ENCODE measurements at regions not wholly inside any gene's neighbourhood (a gene's known extent, or its start where the extent isn't known, plus 50 kb on each side); places are given as distances from the start of the nearest gene placed in this dataset.

DNA sequence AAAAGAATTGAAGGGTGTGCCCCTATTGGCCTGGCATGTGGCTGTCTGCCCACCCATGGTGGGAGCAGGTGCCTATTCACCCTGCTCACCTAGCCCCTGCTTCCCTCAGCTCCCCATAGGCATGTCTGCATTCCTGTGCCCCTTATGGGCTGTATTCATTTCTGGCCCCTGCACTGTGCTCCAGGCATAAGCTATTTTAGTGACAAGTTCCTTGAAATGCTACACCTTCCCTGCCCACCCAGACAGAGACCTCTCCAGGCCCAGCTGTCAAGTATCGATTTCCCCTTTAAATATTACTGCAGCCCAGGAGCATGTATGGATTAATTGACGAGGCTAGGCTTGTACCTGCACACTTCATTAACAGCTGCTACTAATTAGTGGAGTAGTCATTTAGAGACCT is 235.4 kb downstream of the RPS24 start:
- Mint-ChIP-seq H3K4me1 (no peaks in the 10 kb centered on the region), H3K27me3 (peaks cover 0 to 4% (median 0%) of the 10 kb centered on the region in 5 donors), H3K4me3 (no peak overlapping the region), H3K27ac (no peak overlapping the region), H3K9me3 (peaks cover 0 to 4% (median 0%) of the 10 kb centered on the region in 11 donors), H3K36me3 (no peaks in the 10 kb centered on the region)
- intact Hi-C loops (cut with micrococcal nuclease), result no loop called here
- ATAC-seq (no peak), DNase-seq (no peak)
- Histone ChIP-seq H3K4me3 (ENCODE audit: low read length) (no peak overlapping the region), H3K9me3 (ENCODE audit: control insufficient read depth in 2 of 3, low read length in 3 of 3) (no peaks in the 10 kb centered on the region), H3K27ac (ENCODE audit: low read depth, low read length) (no peak overlapping the region), H3K4me1 (ENCODE audit: control insufficient read depth in 2 of 2, insufficient read depth in 2 of 2, low read length in 2 of 2) (no peaks in the 10 kb centered on the region), H3K36me3 (ENCODE audit: control insufficient read depth in 2 of 3, insufficient read depth in 3 of 3, low read length in 3 of 3) (no peaks in the 10 kb centered on the region), H3K27me3 (ENCODE audit: control insufficient read depth in 2 of 2, insufficient read depth in 2 of 2, low read length in 2 of 2) (no peaks in the 10 kb centered on the region)
- POLR2A ChIA-PET, result no interaction called here
- CTCF ChIA-PET, result no interaction called here

DNA sequence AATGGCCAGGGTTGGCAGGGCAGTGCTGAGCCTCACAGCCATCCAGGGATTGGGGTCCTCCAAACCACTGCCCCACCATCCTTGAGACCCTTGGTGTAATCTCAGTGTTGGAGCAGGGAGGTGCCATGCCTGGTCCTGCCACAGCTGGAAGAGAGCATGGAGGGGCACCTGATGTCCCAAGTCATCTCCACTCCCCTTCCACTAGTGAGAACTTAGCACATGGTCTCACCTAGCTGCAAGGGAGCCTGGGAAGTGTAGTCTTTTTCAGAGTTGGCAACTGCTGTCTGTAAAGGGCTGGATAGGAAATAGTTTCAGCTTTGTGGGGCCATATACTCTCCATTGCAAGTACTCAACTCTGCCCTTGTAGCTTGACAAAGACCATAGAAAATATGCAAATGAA is 238.7 kb downstream of the RPS24 start:
- DNase-seq (no peak), ATAC-seq (no peak)
- H3K27ac ChIP-seq (ENCODE audit: low read depth, low read length), result no peak overlapping the region
- Mint-ChIP-seq H3K4me3 (no peak overlapping the region), H3K27me3 (peaks cover 0 to 8% (median 0%) of the 10 kb centered on the region in 5 donors), H3K4me1 (peaks cover 0 to 5% (median 0%) of the 10 kb centered on the region in 7 donors), H3K36me3 (no peaks in the 10 kb centered on the region), H3K9me3 (peaks cover 0 to 4% (median 0%) of the 10 kb centered on the region in 11 donors), H3K27ac (no peak overlapping the region)
- no peaks in the 10 kb centered on the region for H3K9me3 ChIP-seq (ENCODE audit: control insufficient read depth in 2 of 3, low read length in 3 of 3)
- no peaks in the 10 kb centered on the region for H3K4me1 ChIP-seq (ENCODE audit: control insufficient read depth in 2 of 2, insufficient read depth in 2 of 2, low read length in 2 of 2)
- ChIA-PET POLR2A (no interaction called here), CTCF (no interaction called here)
- H3K36me3 ChIP-seq (ENCODE audit: control insufficient read depth in 2 of 3, insufficient read depth in 3 of 3, low read length in 3 of 3), result no peaks in the 10 kb centered on the region
- intact Hi-C loops (cut with micrococcal nuclease), result no loop called here
- no peaks in the 10 kb centered on the region for H3K27me3 ChIP-seq (ENCODE audit: control insufficient read depth in 2 of 2, insufficient read depth in 2 of 2, low read length in 2 of 2)
- H3K4me3 ChIP-seq (ENCODE audit: low read length), result no peak overlapping the region

GRCh38 chr10:78274491-78274890 is 240.8 kb downstream of the RPS24 start:
- Histone ChIP-seq H3K27ac (ENCODE audit: low read depth, low read length) (no peak overlapping the region), H3K9me3 (ENCODE audit: control insufficient read depth in 2 of 3, low read length in 3 of 3) (no peaks in the 10 kb centered on the region), H3K4me3 (ENCODE audit: low read length) (no peak overlapping the region), H3K27me3 (ENCODE audit: control insufficient read depth in 2 of 2, insufficient read depth in 2 of 2, low read length in 2 of 2) (no peaks in the 10 kb centered on the region), H3K4me1 (ENCODE audit: control insufficient read depth in 2 of 2, insufficient read depth in 2 of 2, low read length in 2 of 2) (no peaks in the 10 kb centered on the region), H3K36me3 (ENCODE audit: control insufficient read depth in 2 of 3, insufficient read depth in 3 of 3, low read length in 3 of 3) (no peaks in the 10 kb centered on the region)
- H3K4me3 Mint-ChIP-seq, result no peak overlapping the region
- no peaks in the 10 kb centered on the region for H3K36me3 Mint-ChIP-seq
- no peaks in the 10 kb centered on the region for H3K9me3 Mint-ChIP-seq
- no peak overlapping the region for H3K27ac Mint-ChIP-seq
- intact Hi-C loops (cut with micrococcal nuclease), result no loop called here
- ATAC-seq (no peak), DNase-seq (no peak)
- H3K27me3 Mint-ChIP-seq, result peaks cover 0 to 11% (median 0%) of the 10 kb centered on the region in 5 donors
- peaks cover 0 to 7% (median 0%) of the 10 kb centered on the region in 7 donors for H3K4me1 Mint-ChIP-seq
- POLR2A ChIA-PET, result no interaction called here
- CTCF ChIA-PET, result no interaction called here

DNA sequence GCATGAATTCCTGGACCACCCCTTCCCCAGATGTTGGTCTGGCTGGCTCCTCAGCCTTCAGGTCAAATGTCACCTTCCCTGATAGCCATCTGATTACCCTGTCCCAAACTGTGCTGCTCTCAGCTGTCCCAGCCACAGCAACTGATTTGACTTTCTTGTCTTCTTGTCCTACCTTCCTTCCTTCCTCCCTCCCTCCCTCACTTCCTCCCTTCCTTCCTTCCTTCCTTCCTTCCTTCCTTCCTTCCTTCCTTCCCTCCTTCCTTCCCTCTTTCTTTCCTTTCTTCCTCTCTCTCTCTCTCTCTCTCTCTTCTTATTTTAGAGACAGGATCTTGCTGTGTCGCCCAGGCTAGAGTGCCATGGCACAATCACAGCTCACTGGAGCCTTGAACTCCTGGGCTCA is 242.5 kb downstream of the RPS24 start:
- no peak overlapping the region for H3K4me3 ChIP-seq (ENCODE audit: low read length)
- no peaks in the 10 kb centered on the region for H3K9me3 ChIP-seq (ENCODE audit: control insufficient read depth in 2 of 3, low read length in 3 of 3)
- peaks cover 0 to 11% (median 0%) of the 10 kb centered on the region in 5 donors for H3K27me3 Mint-ChIP-seq
- DNase-seq (no peak), ATAC-seq (no peak)
- H3K36me3 Mint-ChIP-seq, result no peaks in the 10 kb centered on the region
- ChIA-PET POLR2A (interaction anchor here (0.7 kb wide), 1 partner anchor 141 kb away, joined by 4 read pairs; no protein-coding TSS in a partner anchor), CTCF (interaction anchor here (0.7 kb wide), 1 partner anchor 17 kb away, joined by 5 read pairs; no protein-coding TSS in a partner anchor)
- peaks cover 0 to 7% (median 0%) of the 10 kb centered on the region in 7 donors for H3K4me1 Mint-ChIP-seq
- no peak overlapping the region for H3K4me3 Mint-ChIP-seq
- H3K27ac Mint-ChIP-seq, result no peak overlapping the region
- H3K36me3 ChIP-seq (ENCODE audit: control insufficient read depth in 2 of 3, insufficient read depth in 3 of 3, low read length in 3 of 3), result no peaks in the 10 kb centered on the region
- H3K27me3 ChIP-seq (ENCODE audit: control insufficient read depth in 2 of 2, insufficient read depth in 2 of 2, low read length in 2 of 2), result no peaks in the 10 kb centered on the region
- intact Hi-C loops (cut with micrococcal nuclease), result no loop called here
- H3K27ac ChIP-seq (ENCODE audit: low read depth, low read length), result no peak overlapping the region
- no peaks in the 10 kb centered on the region for H3K9me3 Mint-ChIP-seq
- no peaks in the 10 kb centered on the region for H3K4me1 ChIP-seq (ENCODE audit: control insufficient read depth in 2 of 2, insufficient read depth in 2 of 2, low read length in 2 of 2)

DNA sequence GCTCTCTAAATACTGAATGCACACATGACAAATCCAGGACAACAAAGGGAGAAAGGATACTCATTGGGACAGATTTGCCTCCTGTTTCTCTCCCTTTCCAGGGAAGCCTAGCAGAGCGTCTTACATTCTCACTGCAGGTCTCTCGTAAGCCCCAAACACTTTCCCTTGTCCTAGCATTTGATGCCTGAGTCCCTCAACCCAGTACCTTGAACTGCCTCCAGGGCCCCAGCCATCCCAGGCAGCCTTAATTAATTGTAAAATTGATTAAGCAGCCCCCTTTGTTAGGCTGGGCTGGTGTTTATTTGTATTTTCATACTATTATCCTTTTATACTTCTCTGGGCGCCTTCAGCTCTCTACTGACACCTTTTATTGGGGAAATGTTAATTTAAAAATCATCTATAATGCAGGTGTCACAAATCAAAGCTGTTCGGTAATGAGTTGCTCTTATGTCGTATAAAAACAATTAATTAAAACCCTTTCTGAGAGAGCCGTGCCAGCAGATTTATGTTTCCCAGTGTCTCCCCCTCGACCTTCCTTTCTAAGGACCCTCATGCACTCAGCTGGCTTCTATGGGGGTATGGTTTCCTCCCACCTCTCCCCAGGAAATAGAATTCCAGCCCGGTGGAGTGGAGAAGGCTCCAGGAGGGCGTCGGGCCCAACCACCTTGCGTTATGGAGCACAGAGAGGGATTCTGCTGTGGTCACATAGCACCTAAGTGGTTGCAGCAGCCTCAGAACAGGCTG is 243.8 kb downstream of the RPS24 start:
- Histone ChIP-seq H3K36me3 (ENCODE audit: control insufficient read depth in 2 of 3, insufficient read depth in 3 of 3, low read length in 3 of 3) (no peaks in the 10 kb centered on the region), H3K4me3 (ENCODE audit: low read length) (no peak overlapping the region), H3K27ac (ENCODE audit: low read depth, low read length) (no peak overlapping the region), H3K9me3 (ENCODE audit: control insufficient read depth in 2 of 3, low read length in 3 of 3) (no peaks in the 10 kb centered on the region), H3K4me1 (ENCODE audit: control insufficient read depth in 2 of 2, insufficient read depth in 2 of 2, low read length in 2 of 2) (no peaks in the 10 kb centered on the region), H3K27me3 (ENCODE audit: control insufficient read depth in 2 of 2, insufficient read depth in 2 of 2, low read length in 2 of 2) (no peaks in the 10 kb centered on the region)
- no peak overlapping the region for H3K27ac Mint-ChIP-seq
- H3K9me3 Mint-ChIP-seq, result no peaks in the 10 kb centered on the region
- intact Hi-C loops (cut with micrococcal nuclease), result no loop called here
- no peak for ATAC-seq
- no peak for DNase-seq
- H3K4me3 Mint-ChIP-seq, result no peak overlapping the region
- peaks cover 0 to 7% (median 0%) of the 10 kb centered on the region in 7 donors for H3K4me1 Mint-ChIP-seq
- H3K27me3 Mint-ChIP-seq, result peaks cover 0 to 14% (median 5%) of the 10 kb centered on the region in 5 donors
- POLR2A ChIA-PET, result no interaction called here
- H3K36me3 Mint-ChIP-seq, result no peaks in the 10 kb centered on the region
- CTCF ChIA-PET, result no interaction called here

- DNase-seq, result no peak
- no peak for ATAC-seq
- peaks cover 0 to 7% (median 0%) of the 10 kb centered on the region in 7 donors for H3K4me1 Mint-ChIP-seq
- H3K9me3 Mint-ChIP-seq, result no peaks in the 10 kb centered on the region
- Histone ChIP-seq H3K4me3 (ENCODE audit: low read length) (no peak overlapping the region), H3K27me3 (ENCODE audit: control insufficient read depth in 2 of 2, insufficient read depth in 2 of 2, low read length in 2 of 2) (no peaks in the 10 kb centered on the region), H3K4me1 (ENCODE audit: control insufficient read depth in 2 of 2, insufficient read depth in 2 of 2, low read length in 2 of 2) (no peaks in the 10 kb centered on the region), H3K36me3 (ENCODE audit: control insufficient read depth in 2 of 3, insufficient read depth in 3 of 3, low read length in 3 of 3) (no peaks in the 10 kb centered on the region), H3K27ac (ENCODE audit: low read depth, low read length) (no peak overlapping the region), H3K9me3 (ENCODE audit: control insufficient read depth in 2 of 3, low read length in 3 of 3) (no peaks in the 10 kb centered on the region)
- H3K36me3 Mint-ChIP-seq, result no peaks in the 10 kb centered on the region
- POLR2A ChIA-PET, result no interaction called here
- CTCF ChIA-PET, result no interaction called here
- no peak overlapping the region for H3K4me3 Mint-ChIP-seq
- intact Hi-C loops (cut with micrococcal nuclease), result no loop called here
- H3K27me3 Mint-ChIP-seq, result peaks cover 0 to 14% (median 5%) of the 10 kb centered on the region in 5 donors
- no peak overlapping the region for H3K27ac Mint-ChIP-seq
These were observed 244.4 kb downstream of the RPS24 start for GRCh38 chr10:78278058-78278404.

DNA sequence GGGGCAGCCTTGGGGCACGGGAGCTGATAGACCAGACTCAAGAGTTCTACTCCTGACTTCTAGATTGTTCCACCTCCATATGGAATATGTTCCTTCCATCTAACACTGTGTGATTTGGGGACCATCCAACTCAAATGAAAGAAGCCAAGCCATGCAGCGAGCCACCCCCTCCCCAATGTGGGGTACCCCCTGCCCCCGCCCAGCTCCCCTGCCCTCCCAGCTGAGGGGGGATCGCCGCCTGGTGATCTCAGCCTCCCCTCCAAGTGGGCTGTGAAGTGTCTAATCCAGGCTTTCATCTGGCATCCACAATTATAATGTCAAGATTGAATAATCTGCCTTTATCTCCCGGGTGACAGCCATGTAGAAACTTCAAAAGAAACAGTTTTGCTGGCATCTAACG is 246.1 kb downstream of the RPS24 start:
- no peak overlapping the region for H3K27ac ChIP-seq (ENCODE audit: low read depth, low read length)
- H3K4me1 Mint-ChIP-seq, result peaks cover 0 to 9% (median 0%) of the 10 kb centered on the region in 7 donors
- CTCF ChIA-PET, result no interaction called here
- no peaks in the 10 kb centered on the region for H3K4me1 ChIP-seq (ENCODE audit: control insufficient read depth in 2 of 2, insufficient read depth in 2 of 2, low read length in 2 of 2)
- H3K9me3 Mint-ChIP-seq, result no peaks in the 10 kb centered on the region
- H3K27me3 Mint-ChIP-seq, result peaks cover 0 to 17% (median 4%) of the 10 kb centered on the region in 5 donors
- intact Hi-C loops (cut with micrococcal nuclease), result no loop called here
- H3K9me3 ChIP-seq (ENCODE audit: control insufficient read depth in 2 of 3, low read length in 3 of 3), result no peaks in the 10 kb centered on the region
- H3K36me3 Mint-ChIP-seq, result no peaks in the 10 kb centered on the region
- DNase-seq (no peak), ATAC-seq (no peak)
- no peaks in the 10 kb centered on the region for H3K36me3 ChIP-seq (ENCODE audit: control insufficient read depth in 2 of 3, insufficient read depth in 3 of 3, low read length in 3 of 3)
- H3K27me3 ChIP-seq (ENCODE audit: control insufficient read depth in 2 of 2, insufficient read depth in 2 of 2, low read length in 2 of 2), result no peaks in the 10 kb centered on the region
- no peak overlapping the region for H3K4me3 Mint-ChIP-seq
- POLR2A ChIA-PET, result no interaction called here
- no peak overlapping the region for H3K27ac Mint-ChIP-seq
- no peak overlapping the region for H3K4me3 ChIP-seq (ENCODE audit: low read length)

Data from naive thymus-derived CD4-positive, alpha-beta T cell (primary cell).